ENCODE measurements at regions not wholly inside any gene's neighbourhood (a gene's known extent, or its start where the extent isn't known, plus 50 kb on each side); places are given as distances from the start of the nearest gene placed in this dataset.

DNA sequence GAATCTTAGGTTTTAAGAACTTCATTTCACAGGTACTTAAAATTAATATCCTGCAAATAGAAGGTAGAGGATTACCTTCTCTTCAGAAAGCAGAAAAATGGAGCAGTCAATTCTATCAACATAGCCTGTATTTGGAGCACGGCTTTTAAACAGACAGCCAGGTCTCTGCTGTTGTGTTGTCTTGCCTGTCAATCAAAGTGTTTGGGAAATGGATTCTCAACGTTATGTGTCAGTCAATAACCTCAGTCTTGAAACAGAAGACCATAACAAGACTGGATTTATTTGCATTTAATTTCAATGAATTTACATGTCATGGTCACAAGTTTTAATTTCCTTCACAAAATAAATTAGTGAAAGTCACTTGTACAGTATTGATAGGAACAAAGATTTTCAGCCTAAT lies 51.9 kb upstream of the KRR1 start:
- TF ChIP-seq POLR2AphosphoS5 (IDR thresholded peaks at IDR 0.05; ENCODE audit: low read depth, low read length) (no peak), SIN3A (IDR thresholded peaks at IDR 0.05; ENCODE audit: borderline replicate concordance, insufficient read depth, low read length) (no peak), TAF1 (IDR thresholded peaks at IDR 0.05; ENCODE audit: borderline replicate concordance, insufficient read depth, low read length) (no peak), FOXP2 (optimal IDR thresholded peaks at IDR 0.05; ENCODE audit: borderline replicate concordance, extremely low read depth, extremely low read length, insufficient read depth) (no peak)
- TF ChIP-seq, protein P1, sequence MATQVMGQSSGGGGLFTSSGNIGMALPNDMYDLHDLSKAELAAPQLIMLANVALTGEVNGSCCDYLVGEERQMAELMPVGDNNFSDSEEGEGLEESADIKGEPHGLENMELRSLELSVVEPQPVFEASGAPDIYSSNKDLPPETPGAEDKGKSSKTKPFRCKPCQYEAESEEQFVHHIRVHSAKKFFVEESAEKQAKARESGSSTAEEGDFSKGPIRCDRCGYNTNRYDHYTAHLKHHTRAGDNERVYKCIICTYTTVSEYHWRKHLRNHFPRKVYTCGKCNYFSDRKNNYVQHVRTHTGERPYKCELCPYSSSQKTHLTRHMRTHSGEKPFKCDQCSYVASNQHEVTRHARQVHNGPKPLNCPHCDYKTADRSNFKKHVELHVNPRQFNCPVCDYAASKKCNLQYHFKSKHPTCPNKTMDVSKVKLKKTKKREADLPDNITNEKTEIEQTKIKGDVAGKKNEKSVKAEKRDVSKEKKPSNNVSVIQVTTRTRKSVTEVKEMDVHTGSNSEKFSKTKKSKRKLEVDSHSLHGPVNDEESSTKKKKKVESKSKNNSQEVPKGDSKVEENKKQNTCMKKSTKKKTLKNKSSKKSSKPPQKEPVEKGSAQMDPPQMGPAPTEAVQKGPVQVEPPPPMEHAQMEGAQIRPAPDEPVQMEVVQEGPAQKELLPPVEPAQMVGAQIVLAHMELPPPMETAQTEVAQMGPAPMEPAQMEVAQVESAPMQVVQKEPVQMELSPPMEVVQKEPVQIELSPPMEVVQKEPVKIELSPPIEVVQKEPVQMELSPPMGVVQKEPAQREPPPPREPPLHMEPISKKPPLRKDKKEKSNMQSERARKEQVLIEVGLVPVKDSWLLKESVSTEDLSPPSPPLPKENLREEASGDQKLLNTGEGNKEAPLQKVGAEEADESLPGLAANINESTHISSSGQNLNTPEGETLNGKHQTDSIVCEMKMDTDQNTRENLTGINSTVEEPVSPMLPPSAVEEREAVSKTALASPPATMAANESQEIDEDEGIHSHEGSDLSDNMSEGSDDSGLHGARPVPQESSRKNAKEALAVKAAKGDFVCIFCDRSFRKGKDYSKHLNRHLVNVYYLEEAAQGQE (IDR thresholded peaks at IDR 0.05; ENCODE audit: insufficient read depth in 1 of 2, low read depth in 2 of 2, low read length in 2 of 2), result no peak

DNA sequence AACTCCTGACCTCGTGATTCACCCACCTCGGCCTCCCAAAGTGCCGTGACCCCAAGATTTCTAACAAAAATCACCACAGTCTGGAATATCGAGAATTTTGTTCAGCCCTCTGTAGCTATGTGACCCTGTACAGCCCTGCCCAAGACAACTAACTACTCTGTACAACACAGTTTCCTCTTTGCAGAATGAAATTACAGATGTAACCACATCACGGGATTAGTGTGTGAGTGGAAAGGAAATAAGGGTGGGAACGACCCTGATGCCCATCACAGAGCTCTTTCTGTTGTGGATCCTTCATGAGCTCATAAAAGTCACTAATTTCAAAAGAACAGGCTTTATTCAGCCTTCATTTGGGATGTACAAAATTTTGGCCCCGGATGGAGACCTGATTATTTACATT lies 50.5 kb upstream of the KRR1 start:
- TF ChIP-seq FOXP2 (optimal IDR thresholded peaks at IDR 0.05; ENCODE audit: borderline replicate concordance, extremely low read depth, extremely low read length, insufficient read depth) (no peak), POLR2AphosphoS5 (IDR thresholded peaks at IDR 0.05; ENCODE audit: low read depth, low read length) (no peak), SIN3A (IDR thresholded peaks at IDR 0.05; ENCODE audit: borderline replicate concordance, insufficient read depth, low read length) (no peak), TAF1 (IDR thresholded peaks at IDR 0.05; ENCODE audit: borderline replicate concordance, insufficient read depth, low read length) (no peak)
- TF ChIP-seq, protein P1 (IDR thresholded peaks at IDR 0.05; ENCODE audit: insufficient read depth in 1 of 2, low read depth in 2 of 2, low read length in 2 of 2), result no peak

Data from PFSK-1 (cell line).